HCEC 1CT (cell line): ENCODE measurements at regions not wholly inside any gene's neighbourhood (a gene's known extent, or its start where the extent isn't known, plus 50 kb on each side); places are given as distances from the start of the nearest gene placed in this dataset.

Experiments
- DNase-seq: peaks from one replicate; pipeline ENCODE4 v3.0.0-alpha.2; 2017

DNA sequence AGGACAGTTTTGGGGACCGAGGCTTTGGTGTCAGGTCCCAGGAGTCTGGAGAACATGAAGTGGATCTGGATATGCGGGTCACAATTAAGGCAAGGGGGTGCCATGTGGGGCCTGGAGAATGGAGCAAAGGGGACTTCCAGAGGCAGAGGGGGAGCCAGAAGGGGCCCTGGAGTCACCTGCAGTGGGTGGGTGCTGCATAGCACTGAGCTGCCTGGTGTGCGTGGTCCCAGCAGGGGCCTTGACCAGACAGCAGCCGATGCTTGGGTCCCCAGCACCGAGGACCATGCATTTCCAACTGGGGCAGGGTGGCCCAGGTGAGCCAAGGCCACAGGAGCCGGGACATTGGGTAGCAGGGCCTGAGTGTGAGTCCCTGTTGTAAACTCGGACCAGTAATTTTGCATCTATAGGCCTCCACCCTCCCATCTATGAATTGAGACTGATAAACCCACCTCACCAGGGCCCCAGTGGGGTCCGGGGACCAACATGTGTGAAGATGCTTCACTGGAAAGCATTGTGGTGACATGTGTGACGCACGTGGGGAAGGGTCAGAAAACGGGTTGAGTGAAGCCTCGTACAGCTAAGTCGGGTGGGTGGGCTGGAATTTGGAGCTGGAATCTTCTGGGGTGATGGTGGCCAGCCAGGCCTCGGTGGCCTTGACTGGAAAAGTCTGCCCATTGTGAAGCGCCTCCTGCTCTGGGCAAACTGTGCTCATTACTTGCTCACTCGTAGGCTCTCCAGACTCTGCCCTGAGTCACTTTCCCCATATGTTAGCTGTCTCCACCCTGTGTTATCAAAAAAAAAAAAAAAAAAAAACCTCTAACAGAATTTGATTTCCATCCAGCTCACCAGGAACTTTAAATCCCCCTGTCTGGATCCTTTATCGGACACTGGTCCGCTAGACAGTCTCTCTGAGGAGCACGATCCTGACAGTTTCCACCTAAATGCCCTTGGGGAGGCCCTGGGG, 90.5 kb upstream of the ZNF469 start:
- DNase-seq, result no peak

- no peak for DNase-seq
These were observed 89.7 kb upstream of the ZNF469 start for GRCh38 chr16:88293097-88293496.

DNA sequence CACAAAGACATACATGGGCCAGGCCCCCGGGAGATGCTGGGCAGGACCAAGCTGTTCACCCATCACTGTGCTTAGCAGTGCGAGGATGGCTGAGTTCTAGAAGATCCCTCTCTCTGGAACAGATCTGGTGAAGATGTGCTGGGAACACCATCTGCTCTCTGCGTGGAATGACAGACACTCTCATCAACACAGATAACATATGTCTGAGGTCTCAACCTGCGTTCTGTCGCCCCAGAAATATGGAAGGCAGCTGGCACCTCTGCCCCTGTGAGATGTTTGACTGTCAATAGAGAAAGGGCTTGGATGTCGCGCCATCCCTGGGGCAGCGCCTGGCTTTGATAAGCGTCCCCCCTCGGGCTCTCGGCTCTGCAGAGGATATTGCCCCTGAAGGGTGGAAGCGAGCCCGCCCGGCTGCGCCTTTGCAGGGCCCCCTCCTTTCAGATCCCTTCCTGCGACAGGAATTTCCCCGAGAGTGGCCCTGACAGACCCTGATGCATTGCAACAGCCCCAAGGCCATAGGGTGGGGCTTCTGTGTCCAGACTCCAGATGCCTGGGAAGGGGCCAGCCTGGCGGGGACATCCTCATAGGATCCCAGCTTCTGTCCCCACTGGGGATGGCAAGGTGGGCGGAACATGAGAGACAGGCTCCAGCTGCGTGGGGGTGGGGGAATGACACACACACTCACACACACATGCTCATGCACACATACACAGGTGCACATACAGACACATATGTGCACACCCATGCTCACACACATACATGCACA, 86.9 kb upstream of the ZNF469 start:
- no peak for DNase-seq

GRCh38 chr16:88296437-88297177, 86.2 kb upstream of the ZNF469 start:
- DNase-seq, result no peak

GRCh38 chr16:88297178-88297720, 85.5 kb upstream of the ZNF469 start:
- no peak for DNase-seq

- DNase-seq, result no peak
These were observed 84.5 kb upstream of the ZNF469 start for GRCh38 chr16:88298181-88298832.

DNA sequence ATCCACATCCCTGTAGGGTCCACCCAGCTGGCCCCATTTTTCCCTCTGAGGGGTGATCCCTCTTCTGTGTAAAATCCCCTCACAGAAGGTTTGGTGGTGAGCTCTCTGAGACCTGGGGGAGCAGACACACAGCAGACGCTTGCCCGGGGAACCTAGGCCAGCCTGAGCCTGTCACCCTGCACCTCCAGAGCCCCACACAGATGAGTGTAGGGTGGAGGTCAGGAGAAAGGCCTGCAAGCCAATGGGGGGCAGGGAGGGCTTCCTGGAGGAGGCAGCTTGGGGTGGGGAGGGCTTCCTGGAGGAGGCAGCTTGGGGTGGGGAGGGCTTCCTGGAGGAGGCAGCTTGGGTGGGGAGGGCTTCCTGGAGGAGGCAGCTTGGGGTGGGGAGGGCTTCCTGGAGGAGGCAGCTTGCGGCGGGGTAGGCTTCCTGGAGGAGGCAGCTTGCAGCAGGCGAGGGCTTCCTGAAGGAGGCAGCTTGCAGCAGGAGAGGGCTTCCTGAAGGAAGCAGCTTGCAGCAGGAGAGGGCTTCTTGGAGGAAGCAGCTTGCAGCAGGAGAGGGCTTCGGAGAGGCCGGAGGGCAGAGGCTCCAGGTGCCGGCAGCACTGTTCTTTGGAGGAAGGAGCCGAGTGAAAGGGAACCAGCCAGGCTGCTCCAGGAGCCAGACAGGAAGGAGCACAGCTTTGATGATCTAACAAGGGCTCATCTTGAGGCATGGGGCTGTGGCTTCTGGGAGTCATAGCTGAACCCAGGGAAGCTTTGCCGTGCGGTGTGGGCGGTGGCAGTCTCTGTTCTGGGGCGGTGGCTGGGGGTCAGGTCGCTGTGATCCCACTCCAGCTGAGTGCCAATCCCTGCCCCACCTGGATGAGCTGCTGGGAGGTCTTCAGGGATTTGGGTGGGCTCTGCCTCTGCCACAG, 83.7 kb upstream of the ZNF469 start:
- DNase-seq, result peak; percentile 64

GRCh38 chr16:88299751-88300462, 82.9 kb upstream of the ZNF469 start:
- no peak for DNase-seq

- no peak for DNase-seq
These were observed 82.3 kb upstream of the ZNF469 start for GRCh38 chr16:88300463-88300835.

DNA sequence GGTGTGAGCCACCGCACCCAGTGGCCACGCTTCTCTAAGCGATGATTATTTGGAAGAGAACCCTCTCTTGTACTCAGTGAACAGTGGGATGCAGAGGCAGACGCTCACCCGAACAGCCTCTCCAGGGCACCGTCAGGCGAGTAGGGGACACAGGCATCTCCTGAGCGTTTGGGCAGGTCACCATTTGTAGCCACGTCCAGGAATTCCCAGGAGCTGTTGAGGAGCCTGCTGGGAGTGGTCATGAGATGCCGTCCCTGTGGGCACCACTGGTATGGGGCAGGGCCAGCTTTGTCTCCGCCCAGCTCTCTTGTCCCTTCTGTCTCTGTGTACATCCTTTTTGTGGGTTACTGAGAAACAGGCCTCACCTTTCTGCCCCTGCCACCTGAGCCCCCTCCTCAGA, 81.3 kb upstream of the ZNF469 start:
- DNase-seq, result no peak

DNA sequence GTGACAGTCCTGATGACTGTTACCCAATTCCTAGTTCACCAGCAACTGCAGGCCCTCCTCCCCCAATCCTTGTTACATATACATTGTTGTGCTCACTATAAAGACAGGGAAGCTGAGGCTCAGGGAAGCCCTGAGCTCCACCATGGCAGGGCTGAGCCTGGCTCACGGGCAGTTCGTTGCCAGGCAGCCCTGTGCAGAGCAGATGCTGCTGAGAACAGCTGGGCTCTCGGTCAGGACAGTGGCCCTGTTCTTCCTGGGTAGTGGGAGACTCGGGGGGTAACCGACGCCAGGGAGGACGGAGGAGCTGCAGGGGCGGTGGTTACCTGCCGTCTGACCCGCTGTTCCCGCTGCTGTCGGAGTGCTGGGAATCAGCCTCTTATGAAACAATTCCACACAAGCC, 80.9 kb upstream of the ZNF469 start:
- no peak for DNase-seq

- no peak for DNase-seq
These were observed 80.1 kb upstream of the ZNF469 start for GRCh38 chr16:88302666-88303065.

GRCh38 chr16:88303405-88303804, 79.4 kb upstream of the ZNF469 start:
- DNase-seq, result no peak

- DNase-seq, result peak; percentile 95
These were observed 78.6 kb upstream of the ZNF469 start for GRCh38 chr16:88303890-88304819.

GRCh38 chr16:88305176-88305575, 77.6 kb upstream of the ZNF469 start:
- no peak for DNase-seq

GRCh38 chr16:88306411-88306810, 76.3 kb upstream of the ZNF469 start:
- DNase-seq, result no peak

DNA sequence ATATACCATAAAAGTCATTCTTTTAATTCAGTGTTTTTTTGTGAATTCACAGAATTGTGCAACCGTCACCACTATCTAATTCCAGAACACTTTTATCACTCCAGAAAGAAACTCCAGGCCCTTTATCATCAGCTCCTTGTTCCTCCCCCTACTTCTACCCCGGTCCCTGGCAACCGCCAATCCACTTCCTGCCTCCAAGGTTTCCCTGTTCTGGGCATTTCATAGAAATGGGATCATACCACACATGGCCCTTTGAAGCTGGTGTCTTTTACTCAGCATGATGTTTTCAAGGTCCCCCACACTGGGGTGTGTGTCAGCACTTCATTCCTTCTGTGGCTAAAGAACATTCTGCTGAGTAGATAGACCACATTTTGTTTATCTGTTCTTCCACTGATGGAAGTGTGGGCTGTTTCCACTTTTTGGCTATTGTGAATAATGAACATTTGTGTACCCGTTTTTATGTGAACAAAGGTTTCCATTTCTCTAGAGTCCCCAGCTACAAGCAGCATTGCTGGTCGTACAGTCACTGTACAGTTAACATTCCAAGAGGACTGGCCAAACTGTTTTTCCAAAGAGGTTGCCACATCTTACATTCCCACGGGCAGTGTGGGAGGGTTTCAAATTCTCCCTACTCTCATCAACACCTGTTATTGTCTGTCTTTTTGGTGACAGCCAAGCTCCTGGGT, 75.8 kb upstream of the ZNF469 start:
- DNase-seq, result peak; percentile 95

GRCh38 chr16:88308441-88309173, 74.2 kb upstream of the ZNF469 start:
- DNase-seq, result no peak
